ENCODE measurements at regions not wholly inside any gene's neighbourhood (a gene's known extent, or its start where the extent isn't known, plus 50 kb on each side); places are given as distances from the start of the nearest gene placed in this dataset.

- in situ Hi-C loops (cut with HindIII; ENCODE audit: extremely low pct_ligation_motif_present, low pct_unique_long_range_greater_than_20kb) (no loop called here), intact Hi-C loops (cut with micrococcal nuclease; ENCODE audit: unreplicated experiment) (no loop called here)
- Histone ChIP-seq H4K20me1 (ENCODE audit: insufficient read depth, low read length) (no peaks in the 10 kb centered on the region), H3K27me3 (ENCODE audit: control insufficient read depth in 1 of 2, insufficient read depth in 2 of 2, low read length in 2 of 2) (no peaks in the 10 kb centered on the region; a peak in 1 of 5 replicates), H3K27ac (ENCODE audit: extremely low read length, insufficient read depth, low read length) (no peak overlapping the region), H3K4me2 (ENCODE audit: low read depth, low read length) (no peak overlapping the region), H2AFZ (ENCODE audit: low read length) (no peak overlapping the region), H3K36me3 (replicated peaks in 1 of 2; ENCODE audit: control insufficient read depth in 1 of 2, insufficient read depth in 2 of 2, low read length in 2 of 2) (no peaks in the 10 kb centered on the region), H3K79me2 (ENCODE audit: insufficient read depth, low read length) (no peaks in the 10 kb centered on the region), H3K4me3 (replicated peaks in 1 of 3; ENCODE audit: insufficient read depth in 1 of 3, low read depth in 2 of 3, low read length in 3 of 3) (no peak overlapping the region), H3K9ac (ENCODE audit: insufficient read depth, low read depth, low read length) (no peak overlapping the region), H3K9me3 (ENCODE audit: low read length) (no peaks in the 10 kb centered on the region), H3K4me1 (ENCODE audit: insufficient read depth, low read length) (no peaks in the 10 kb centered on the region)
- ATAC-seq (no peak), FAIRE-seq (no peak), DNase-seq (ENCODE audit: low spot score) (no peak)
- 31% methylated on average over 6 of the region's 6 CpGs for WGBS (ENCODE audit: low lambda C conversion rate)
- POLR2A ChIA-PET: interaction anchor here (0.6 kb wide), 1 partner anchor 347 kb away, joined by 4 read pairs; no protein-coding TSS in a partner anchor
- no TSS peak for BruUV-seq (replicated peaks)
- no peak for TF ChIP-seq TFDP1 (CRISPR knock-in tag; IDR thresholded peaks at IDR 0.05; ENCODE audit: borderline replicate concordance)
- TF ChIP-seq ZNF234 (CRISPR knock-in tag; conservative IDR thresholded peaks at IDR 0.05): no peak
- no peak for TF ChIP-seq ZNF382 (CRISPR knock-in tag; IDR thresholded peaks at IDR 0.05; ENCODE audit: borderline replicate concordance)
- no peak for TF ChIP-seq GRHL1 (CRISPR knock-in tag; conservative IDR thresholded peaks at IDR 0.05)
- no peak for TF ChIP-seq FUBP1 (CRISPR knock-in tag; IDR thresholded peaks at IDR 0.05; ENCODE audit: borderline replicate concordance)
- no peak for TF ChIP-seq MAF1 (CRISPR knock-in tag; IDR thresholded peaks at IDR 0.05; ENCODE audit: borderline replicate concordance)
- no peak for TF ChIP-seq SNAPC2 (CRISPR knock-in tag; IDR thresholded peaks at IDR 0.05)
- CTCF ChIA-PET (ENCODE audit: low intra/inter-chr PET ratio, low total read pairs): no interaction called here
Measured at GRCh38 chr4:38581426-38582106, 82.4 kb upstream of the KLF3 start.
